HCT116 (cell line): ENCODE measurements at regions not wholly inside any gene's neighbourhood (a gene's known extent, or its start where the extent isn't known, plus 50 kb on each side); places are given as distances from the start of the nearest gene placed in this dataset.

Source experiments
- ATAC-seq: fragments of 200-7000 bp; cut with Tn5 transposase; 2 replicates; pipeline ENCODE4 v1.9.1; 2020; ENCODE audit warnings: mild to moderate bottlenecking, moderate library complexity
- BruUV-seq: library from RNA; stranded (reverse); fragments of 400-500 nt; replicated peaks from 2 replicates; lab custom pipeline; 2021; lab: Mats Ljungman, UMichigan
- CTCF ChIA-PET: fragments of 300-600 bp; sonication (Branson Sonifier 250); formaldehyde crosslinking; loops from one replicate; lab custom pipeline; 2021; ENCODE audit warnings: antibody characterized with exemption; lab: Charles Lee
- POLR2A ChIA-PET: fragments of 300-600, 350-600 bp; sonication (Branson Sonifier 250); formaldehyde crosslinking; loops from one replicate; lab custom pipeline; 2021; ENCODE audit warnings: antibody characterized with exemption; lab: Charles Lee
- RAD21 ChIA-PET, 2 experiments: fragments of 300-600 bp; sonication (Branson Sonifier 250); formaldehyde crosslinking; loops; one replicate each; lab custom pipeline; 2023; ENCODE audit warnings: low total read pairs in 2 of 2; ENCODE audit not compliant: uncharacterized antibody in 2 of 2, unreplicated experiment in 2 of 2, low non-redundant PET in 1 of 2; lab: Charles Lee
- DNase-seq: peaks from one replicate; pipeline ENCODE4 v3.0.0-alpha.2; 2010; ENCODE audit warnings: low read depth, low spot score
- H2AFZ ChIP-seq: fragments of 200-600 bp; shearing (Covaris generic), sonication (generic); 2 replicates; pipeline ENCODE4 v1.6.1; 2017; ENCODE audit warnings: low read depth, mixed run types, mixed read lengths, antibody characterized with exemption, low read length; ENCODE audit not compliant: poor library complexity, severe bottlenecking
- H3K27ac ChIP-seq: 2 replicates; pipeline ENCODE4 v1.5.1; 2012; ENCODE audit warnings: low read depth, low read length
- H3K27me3 ChIP-seq: fragments of 200-600 bp; sonication (generic); 2 replicates; pipeline ENCODE4 v1.6.1; 2016; ENCODE audit warnings: mixed run types, low read length, mixed read lengths; ENCODE audit not compliant: insufficient read depth
- H3K36me3 ChIP-seq, 2 experiments: fragments of 200-500 bp in 1 of 2; fragments of 200-600 bp in 1 of 2; sonication (Bioruptor generic) in 1 of 2; sonication (generic) in 1 of 2; 2 replicates each; pipeline versions ENCODE4 v1.5.1 to v1.6.1; 2014 to 2016; ENCODE audit warnings: low read length in 2 of 2, inconsistent platforms in 1 of 2, mixed read lengths in 1 of 2, mixed run types in 1 of 2; ENCODE audit not compliant: insufficient read depth in 2 of 2, control insufficient read depth in 1 of 2
- H3K4me1 ChIP-seq, 2 experiments: fragments of 200-600 bp in 1 of 2; sonication (generic) in 1 of 2; 2 replicates each; pipeline versions ENCODE4 v1.5.1 to v1.6.1; 2012 to 2017; ENCODE audit warnings: low read length in 2 of 2, inconsistent platforms in 1 of 2, mild to moderate bottlenecking in 1 of 2, mixed read lengths in 1 of 2, mixed run types in 1 of 2, moderate library complexity in 1 of 2; ENCODE audit not compliant: insufficient read depth in 2 of 2, control insufficient read depth in 1 of 2
- H3K4me2 ChIP-seq: fragments of 200-600 bp; sonication (generic); 2 replicates; pipeline ENCODE4 v1.6.1; 2017; ENCODE audit warnings: mixed run types, low read length, mixed read lengths
- H3K4me3 ChIP-seq, 2 experiments: fragments of 200-600 bp in 1 of 2; sonication (generic) in 1 of 2; replicated peaks in 1 of 2; 2 replicates each; pipeline ENCODE4 v1.5.1; 2011 to 2016; ENCODE audit warnings: low read length in 2 of 2, control low read depth in 1 of 2, low read depth in 1 of 2, mild to moderate bottlenecking in 1 of 2, mixed read lengths in 1 of 2, mixed run types in 1 of 2
- H3K79me2 ChIP-seq: fragments of 200-600 bp; sonication (generic); 2 replicates; pipeline ENCODE4 v1.6.1; 2017; ENCODE audit warnings: mild to moderate bottlenecking, mixed run types, low read length, moderate library complexity, mixed read lengths; ENCODE audit not compliant: insufficient read depth
- H3K9ac ChIP-seq: fragments of 200-600 bp; sonication (generic); 2 replicates; pipeline ENCODE4 v1.6.1; 2016; ENCODE audit warnings: low read length, mixed read lengths
- H3K9me2 ChIP-seq: fragments of 200-600 bp; sonication (generic), shearing (Covaris generic); 2 replicates; pipeline ENCODE4 v1.6.1; 2017; ENCODE audit warnings: mixed run types, mild to moderate bottlenecking, moderate library complexity; ENCODE audit not compliant: insufficient read depth
- H3K9me3 ChIP-seq, 2 experiments: fragments of 200-500 bp in 1 of 2; fragments of 200-600 bp in 1 of 2; sonication (Bioruptor generic) in 1 of 2; sonication (generic) in 1 of 2; 2 replicates each; pipeline ENCODE4 v1.6.1; 2014 to 2017; ENCODE audit warnings: low read length in 2 of 2, mixed read lengths in 2 of 2, inconsistent platforms in 1 of 2, low read depth in 1 of 2, mild to moderate bottlenecking in 1 of 2, mixed run types in 1 of 2, moderate library complexity in 1 of 2; ENCODE audit not compliant: control insufficient read depth in 1 of 2, insufficient read depth in 1 of 2
- H4K20me1 ChIP-seq: fragments of 200-600 bp; sonication (generic), shearing (Covaris generic); 2 replicates; pipeline ENCODE4 v1.6.1; 2017; ENCODE audit warnings: mixed run types, mild to moderate bottlenecking, moderate library complexity; ENCODE audit not compliant: insufficient read depth
- CBX3 ChIP-seq: IDR thresholded peaks from 2 replicates; pipeline ENCODE4 v1.6.1; 2012; ENCODE audit warnings: low read depth
- EZH2 ChIP-seq: fragments of 200-600 bp; sonication (generic); IDR thresholded peaks from 2 replicates; pipeline ENCODE4 v1.6.1; 2017; ENCODE audit warnings: antibody characterized with exemption, mixed run types
- FOSL1 ChIP-seq: IDR thresholded peaks from 2 replicates; pipeline ENCODE4 v1.6.1; 2012; ENCODE audit warnings: low read depth
- JUND ChIP-seq: IDR thresholded peaks from 2 replicates; pipeline ENCODE4 v1.6.1; 2012
- POLR2AphosphoS5 ChIP-seq: IDR thresholded peaks from 2 replicates; pipeline ENCODE4 v1.6.1; 2011; ENCODE audit warnings: mild to moderate bottlenecking, low read depth, low read length, moderate library complexity
- RAD21 ChIP-seq: IDR thresholded peaks from 2 replicates; pipeline ENCODE4 v1.6.1; 2012; ENCODE audit warnings: low read depth, mild to moderate bottlenecking
- SIN3A ChIP-seq: IDR thresholded peaks from 2 replicates; pipeline ENCODE4 v1.6.1; 2012; ENCODE audit warnings: low read depth
- SRF ChIP-seq: IDR thresholded peaks from 2 replicates; pipeline ENCODE4 v1.6.1; 2012; ENCODE audit warnings: low read depth
- ZNF274 ChIP-seq: fragments of 200-500 bp; sonication (Bioruptor generic); IDR thresholded peaks from 2 replicates; pipeline ENCODE4 v1.6.1; 2014; ENCODE audit warnings: mild to moderate bottlenecking, low read depth, low read length, inconsistent platforms
- intact Hi-C: fragments of 100-400 bp; cut with micrococcal nuclease; formaldehyde crosslinking; loops from 2 replicates; pipeline ENCODE4 v1.10.0; 2022

- no peaks in the 10 kb centered on the region for H3K9me3 ChIP-seq
- no peaks in the 10 kb centered on the region for H3K36me3 ChIP-seq
- no peak overlapping the region for H3K4me3 ChIP-seq
- H3K79me2 ChIP-seq = no peaks in the 10 kb centered on the region
- RAD21 ChIA-PET = no interaction called here
- H4K20me1 ChIP-seq = no peaks in the 10 kb centered on the region
- no peaks in the 10 kb centered on the region for H3K4me1 ChIP-seq
- H3K27me3 ChIP-seq = peaks cover 24% of the 10 kb centered on the region; the same call in 1 of the 2 replicates
- no peak overlapping the region for H3K27ac ChIP-seq
- CTCF ChIA-PET = no interaction called here
- H3K4me2 ChIP-seq = no peak overlapping the region
- H3K9me2 ChIP-seq = no peaks in the 10 kb centered on the region
- ATAC-seq = no peak
- POLR2A ChIA-PET = no interaction called here
- intact Hi-C loops = no loop called here
- no peak overlapping the region for H3K9ac ChIP-seq
- TF ChIP-seq JUND = no peak
- no peak for TF ChIP-seq ZNF274
- no peak for TF ChIP-seq SRF
- TF ChIP-seq EZH2 = no peak
- no peak for TF ChIP-seq FOSL1
- no peak for TF ChIP-seq RAD21
- TF ChIP-seq CBX3 = no peak
- no peak overlapping the region for H2AFZ ChIP-seq
- DNase-seq = no peak
- no TSS peak for BruUV-seq
Observed at GRCh38 chr1:208535511-208535910, 291.3 kb upstream of the PLXNA2 start.

GRCh38 chr1:208536212-208536611 is 292.0 kb upstream of the PLXNA2 start:
- no peak for TF ChIP-seq SIN3A
- TF ChIP-seq POLR2AphosphoS5 = no peak
- no TSS peak for BruUV-seq
- DNase-seq (no peak), ATAC-seq (no peak)
- no peaks in the 10 kb centered on the region for H3K36me3 ChIP-seq
- peaks cover 24% of the 10 kb centered on the region; the same call in 1 of the 2 replicates for H3K27me3 ChIP-seq
- no peaks in the 10 kb centered on the region for H3K79me2 ChIP-seq
- CTCF ChIA-PET = no interaction called here
- no peak overlapping the region for H3K9ac ChIP-seq
- no peak overlapping the region for H3K4me3 ChIP-seq
- H3K9me3 ChIP-seq = no peaks in the 10 kb centered on the region
- POLR2A ChIA-PET = no interaction called here
- H4K20me1 ChIP-seq = no peaks in the 10 kb centered on the region
- H3K9me2 ChIP-seq = no peaks in the 10 kb centered on the region
- intact Hi-C loops = no loop called here
- H3K27ac ChIP-seq = no peak overlapping the region
- no peaks in the 10 kb centered on the region for H3K4me1 ChIP-seq
- no peak overlapping the region for H2AFZ ChIP-seq
- RAD21 ChIA-PET = no interaction called here
- no peak overlapping the region for H3K4me2 ChIP-seq
